H9 (cell line): ENCODE measurements at regions not wholly inside any gene's neighbourhood (a gene's known extent, or its start where the extent isn't known, plus 50 kb on each side); places are given as distances from the start of the nearest gene placed in this dataset.

Experiments used
- DNase-seq: peaks from one replicate; pipeline ENCODE4 v3.0.0-alpha.2; 2017
- H2AFZ ChIP-seq: one replicate; pipeline ENCODE4 v1.6.1; 2013; ENCODE audit warnings: mild to moderate bottlenecking, low read length, control low read depth, moderate library complexity
- H2AK5ac ChIP-seq: 2 replicates; pipeline ENCODE4 v1.6.1; 2013; ENCODE audit warnings: low read length, control low read depth, mixed read lengths; ENCODE audit not compliant: insufficient read length
- H2BK120ac ChIP-seq: one replicate; pipeline ENCODE4 v1.6.1; 2013; ENCODE audit warnings: low read depth, mild to moderate bottlenecking, low read length, control low read depth, inconsistent platforms; ENCODE audit not compliant: poor library complexity, severe bottlenecking
- H2BK12ac ChIP-seq: 2 replicates; pipeline ENCODE4 v1.6.1; 2013; ENCODE audit warnings: low read length, control low read depth, mixed read lengths, low read depth; ENCODE audit not compliant: insufficient read length
- H2BK15ac ChIP-seq: 2 replicates; pipeline ENCODE4 v1.6.1; 2013; ENCODE audit warnings: low read depth, low read length, control low read depth
- H2BK20ac ChIP-seq: one replicate; pipeline ENCODE4 v1.6.1; 2013; ENCODE audit warnings: low read depth, mild to moderate bottlenecking, low read length, control low read depth, inconsistent platforms; ENCODE audit not compliant: poor library complexity, severe bottlenecking
- H2BK5ac ChIP-seq: 2 replicates; pipeline ENCODE4 v1.6.1; 2013; ENCODE audit warnings: low read length, control low read depth, mixed read lengths; ENCODE audit not compliant: insufficient read length
- H3K14ac ChIP-seq: 2 replicates; pipeline ENCODE4 v1.6.1; 2013; ENCODE audit warnings: low read length, control low read depth; ENCODE audit not compliant: insufficient read depth
- H3K18ac ChIP-seq: 2 replicates; pipeline ENCODE4 v1.6.1; 2013; ENCODE audit warnings: low read depth, mild to moderate bottlenecking, mixed read lengths, low read length, control low read depth; ENCODE audit not compliant: insufficient read length
- H3K23ac ChIP-seq: 2 replicates; pipeline ENCODE4 v1.6.1; 2013; ENCODE audit warnings: low read length, control low read depth, mixed read lengths, low read depth; ENCODE audit not compliant: insufficient read length
- H3K23me2 ChIP-seq: 2 replicates; pipeline ENCODE4 v1.6.1; 2013; ENCODE audit warnings: low read depth, mild to moderate bottlenecking, mixed read lengths, low read length, control low read depth; ENCODE audit not compliant: insufficient read length, poor library complexity, severe bottlenecking
- H3K27ac ChIP-seq: 2 replicates; pipeline ENCODE4 v1.5.1; 2013; ENCODE audit warnings: low read length, control low read depth, mixed read lengths, low read depth; ENCODE audit not compliant: insufficient read length
- H3K27me3 ChIP-seq: 2 replicates; pipeline ENCODE4 v1.6.1; 2013; ENCODE audit warnings: low read length, control low read depth, inconsistent platforms; ENCODE audit not compliant: insufficient read depth
- H3K4ac ChIP-seq: 2 replicates; pipeline ENCODE4 v1.6.1; 2013; ENCODE audit warnings: low read depth, mild to moderate bottlenecking, control low read depth, inconsistent platforms, low read length, moderate library complexity
- H3K4me1 ChIP-seq: 2 replicates; pipeline ENCODE4 v1.6.1; 2013; ENCODE audit warnings: low read length, control low read depth, inconsistent platforms; ENCODE audit not compliant: insufficient read depth
- H3K4me2 ChIP-seq: 2 replicates; pipeline ENCODE4 v1.6.1; 2013; ENCODE audit warnings: low read length, control low read depth, mixed read lengths; ENCODE audit not compliant: insufficient read length, insufficient read depth
- H3K56ac ChIP-seq: 2 replicates; pipeline ENCODE4 v1.6.1; 2013; ENCODE audit warnings: low read depth, mild to moderate bottlenecking, mixed read lengths, low read length, control low read depth; ENCODE audit not compliant: insufficient read length
- H3K79me1 ChIP-seq: 2 replicates; pipeline ENCODE4 v1.6.1; 2013; ENCODE audit warnings: low read depth, mild to moderate bottlenecking, moderate library complexity, low read length, control low read depth, inconsistent platforms; ENCODE audit not compliant: insufficient read depth, poor library complexity, severe bottlenecking
- H3K79me2 ChIP-seq: 2 replicates; pipeline ENCODE4 v1.6.1; 2013; ENCODE audit warnings: low read length, control low read depth, inconsistent platforms; ENCODE audit not compliant: insufficient read depth
- H3K9ac ChIP-seq: 2 replicates; pipeline ENCODE4 v1.6.1; 2013; ENCODE audit warnings: low read length, control low read depth, mixed read lengths; ENCODE audit not compliant: insufficient read length; ENCODE audit errors: extremely low read depth
- H3K9me3 ChIP-seq: one replicate; pipeline ENCODE4 v1.6.1; 2013; ENCODE audit warnings: low read depth, low read length, inconsistent platforms; ENCODE audit not compliant: control insufficient read depth
- H3T11ph ChIP-seq: one replicate; pipeline ENCODE4 v1.6.1; 2013; ENCODE audit warnings: mild to moderate bottlenecking, low read length, control low read depth, inconsistent platforms
- H4K20me1 ChIP-seq: one replicate; pipeline ENCODE4 v1.6.1; 2013; ENCODE audit not compliant: control insufficient read depth, insufficient read length, insufficient read depth
- H4K5ac ChIP-seq: 2 replicates; pipeline ENCODE4 v1.6.1; 2013; ENCODE audit warnings: low read depth, mild to moderate bottlenecking, mixed read lengths, low read length, control low read depth; ENCODE audit not compliant: insufficient read length
- H4K8ac ChIP-seq: replicated peaks from 2 replicates; pipeline ENCODE4 v1.6.1; 2013; ENCODE audit warnings: low read length, control low read depth, mixed read lengths, low read depth; ENCODE audit not compliant: insufficient read length
- H4K91ac ChIP-seq: 2 replicates; pipeline ENCODE4 v1.6.1; 2013; ENCODE audit warnings: low read depth, mild to moderate bottlenecking, moderate library complexity, mixed read lengths, low read length, control low read depth; ENCODE audit not compliant: insufficient read length
- H3K27ac Mint-ChIP-seq, 3 experiments: 2 replicates in 2 of 3; 3 replicates in 1 of 3; pipeline ENCODE4 v1.8.0; 2020 to 2021; ENCODE audit warnings: mixed read lengths in 3 of 3, mild to moderate bottlenecking in 1 of 3, moderate library complexity in 1 of 3
- H3K27me3 Mint-ChIP-seq: 2 replicates; pipeline ENCODE4 v1.8.0; 2021; ENCODE audit warnings: low read depth, mild to moderate bottlenecking, moderate library complexity, mixed read lengths
- H3K36me3 Mint-ChIP-seq, 3 experiments: 2 replicates in 2 of 3; 3 replicates in 1 of 3; pipeline ENCODE4 v1.8.0; 2020 to 2021; ENCODE audit warnings: low read depth in 3 of 3, mixed read lengths in 3 of 3; ENCODE audit not compliant: insufficient read depth in 1 of 3
- H3K4me1 Mint-ChIP-seq, 2 experiments: 2 replicates each; pipeline ENCODE4 v1.8.0; 2020; ENCODE audit warnings: mixed read lengths in 2 of 2
- H3K4me3 Mint-ChIP-seq, 2 experiments: 2 replicates in 1 of 2; 3 replicates in 1 of 2; pipeline ENCODE4 v1.8.0; 2020 to 2021; ENCODE audit warnings: mild to moderate bottlenecking in 2 of 2, mixed read lengths in 2 of 2, moderate library complexity in 1 of 2
- H3K9me3 Mint-ChIP-seq, 2 experiments: 2 replicates in 1 of 2; 3 replicates in 1 of 2; pipeline ENCODE4 v1.8.0; 2020; ENCODE audit warnings: mild to moderate bottlenecking in 2 of 2, mixed read lengths in 2 of 2, moderate library complexity in 1 of 2
- CTCF ChIP-seq: fragments of 200-600 bp; sonication (generic); conservative IDR thresholded peaks from 3 replicates; pipeline ENCODE4 v1.8.0; 2021; ENCODE audit warnings: antibody characterized with exemption, mild to moderate bottlenecking
- WGBS: extraction: QIAGEN DNeasy Blood & Tissue Kit; methylation state at CpG from one replicate; pipeline ENCODE4 v1.1.7; 2013; ENCODE audit warnings: missing lambda C conversion rate, low lambda C conversion rate, mixed read lengths; ENCODE audit not compliant: insufficient read length; ENCODE audit errors: extremely low coverage; 5-methylcytosine and 5-hydroxymethylcytosine counted together

GRCh38 chr1:219281831-219282230, 108.2 kb downstream of the LYPLAL1 start:
- no peak overlapping the region for H3K4me3 Mint-ChIP-seq
- no peak overlapping the region for H3K14ac ChIP-seq
- peak overlapping the region in 1 of 3 experiments; percentile 2; a peak in 1 of 7 replicates for H3K27ac Mint-ChIP-seq
- H2BK12ac ChIP-seq = no peak overlapping the region
- H4K8ac ChIP-seq = no peak overlapping the region
- H3K79me1 ChIP-seq = no peaks in the 10 kb centered on the region
- no peaks in the 10 kb centered on the region for H3K23me2 ChIP-seq
- H2BK120ac ChIP-seq = no peak overlapping the region
- H2BK15ac ChIP-seq = no peak overlapping the region
- H3K4me1 ChIP-seq = no peaks in the 10 kb centered on the region
- H3T11ph ChIP-seq = no peak overlapping the region
- H3K79me2 ChIP-seq = no peaks in the 10 kb centered on the region
- no peak overlapping the region for H3K9ac ChIP-seq
- no peaks in the 10 kb centered on the region for H3K27me3 Mint-ChIP-seq
- H3K23ac ChIP-seq = no peak overlapping the region
- H2BK5ac ChIP-seq = no peak overlapping the region
- no peaks in the 10 kb centered on the region for H3K9me3 Mint-ChIP-seq
- H2BK20ac ChIP-seq = no peak overlapping the region
- no peak overlapping the region for H3K27ac ChIP-seq
- DNase-seq = no peak
- no peak overlapping the region for H4K5ac ChIP-seq
- H2AK5ac ChIP-seq = no peak overlapping the region
- no peaks in the 10 kb centered on the region for H3K36me3 Mint-ChIP-seq
- TF ChIP-seq CTCF = no peak
- H4K20me1 ChIP-seq = no peaks in the 10 kb centered on the region
- WGBS = no CpG with 5 or more reads among the region's 2 CpGs
- H2AFZ ChIP-seq = no peak overlapping the region
- no peaks in the 10 kb centered on the region for H3K9me3 ChIP-seq
- H4K91ac ChIP-seq = no peak overlapping the region
- no peak overlapping the region for H3K56ac ChIP-seq
- H3K27me3 ChIP-seq = no peaks in the 10 kb centered on the region
- no peak overlapping the region for H3K18ac ChIP-seq
- H3K4me2 ChIP-seq = no peak overlapping the region
- H3K4me1 Mint-ChIP-seq = no peaks in the 10 kb centered on the region
- H3K4ac ChIP-seq = no peak overlapping the region
